Prostate gland (tissue), 2 donors: ENCODE measurements at regions not wholly inside any gene's neighbourhood (a gene's known extent, or its start where the extent isn't known, plus 50 kb on each side); places are given as distances from the start of the nearest gene placed in this dataset.

ENCODE experiments used
- DNase-seq: peaks from one replicate; pipeline ENCODE4 v3.0.0-alpha.2; 2019; ENCODE audit warnings: low spot score
- H3K27ac ChIP-seq, 2 donors: fragments of 200-600 bp; sonication (generic); 2 replicates each; pipeline ENCODE4 v1.5.1; 2017 to 2019
- H3K27me3 ChIP-seq: fragments of 200-600 bp; sonication (generic); replicated peaks from 2 replicates; pipeline ENCODE4 v1.5.1; 2019; ENCODE audit not compliant: insufficient read depth
- H3K36me3 ChIP-seq, 2 donors: fragments of 200-600 bp; sonication (generic); 1 replicate in 1 of 2; 2 replicates in 1 of 2; pipeline versions ENCODE4 v1.5.1 to v1.8.1; 2017 to 2019
- H3K4me1 ChIP-seq: fragments of 200-600 bp; sonication (generic); replicated peaks from 2 replicates; pipeline ENCODE4 v1.5.1; 2019
- H3K4me3 ChIP-seq, 2 donors: fragments of 200-600 bp; sonication (generic); 2 replicates each; pipeline ENCODE4 v1.5.1; 2017 to 2019
- H3K9me3 ChIP-seq: fragments of 200-600 bp; sonication (generic); 2 replicates; pipeline ENCODE4 v1.5.1; 2017
- POLR2A ChIP-seq: fragments of 450-650 bp; IDR thresholded peaks from one replicate; pipeline ENCODE4 v1.6.1; 2016; ENCODE audit warnings: antibody characterized with exemption, mild to moderate bottlenecking
- POLR2AphosphoS5 ChIP-seq: sonication (generic); formaldehyde crosslinking; IDR thresholded peaks from one replicate; pipeline ENCODE4 v1.6.1; 2017; ENCODE audit warnings: antibody characterized with exemption
- WGBS: methylation state at CpG from one replicate; pipeline ENCODE4 v1.1.5; 2018; 5-methylcytosine and 5-hydroxymethylcytosine counted together
- intact Hi-C: fragments of 100-400 bp; cut with DNase I; formaldehyde crosslinking; loops from one replicate; pipeline ENCODE4 v1.14.2; 2022
- TF ChIP-seq, protein P1 (sequence below), 4 experiments: fragments of 200-600 bp in 2 of 4; fragments of 450-650 bp in 2 of 4; sonication (generic) in 2 of 4; IDR thresholded peaks; 1 replicate in 3 of 4; 2 replicates in 1 of 4; pipeline ENCODE4 v1.5.1; 2016 to 2019; ENCODE audit warnings: antibody characterized with exemption in 4 of 4, mild to moderate bottlenecking in 2 of 4, moderate library complexity in 2 of 4

- intact Hi-C loops = no loop called here
- 43% methylated on average over 3 of the region's 3 CpGs for WGBS
Observed at GRCh38 chr14:51424041-51424440, 184.0 kb downstream of the TMX1 start.

GRCh38 chr14:51424561-51425251 lies 184.7 kb downstream of the TMX1 start:
- Histone ChIP-seq H3K36me3 (no peaks in the 10 kb centered on the region), H3K4me1 (no peaks in the 10 kb centered on the region), H3K27ac (no peak overlapping the region), H3K4me3 (no peak overlapping the region), H3K27me3 (no peaks in the 10 kb centered on the region), H3K9me3 (no peaks in the 10 kb centered on the region)
- 74% methylated on average over 5 of the region's 5 CpGs for WGBS
- no peak for DNase-seq
- intact Hi-C loops = no loop called here
- TF ChIP-seq, protein P1, sequence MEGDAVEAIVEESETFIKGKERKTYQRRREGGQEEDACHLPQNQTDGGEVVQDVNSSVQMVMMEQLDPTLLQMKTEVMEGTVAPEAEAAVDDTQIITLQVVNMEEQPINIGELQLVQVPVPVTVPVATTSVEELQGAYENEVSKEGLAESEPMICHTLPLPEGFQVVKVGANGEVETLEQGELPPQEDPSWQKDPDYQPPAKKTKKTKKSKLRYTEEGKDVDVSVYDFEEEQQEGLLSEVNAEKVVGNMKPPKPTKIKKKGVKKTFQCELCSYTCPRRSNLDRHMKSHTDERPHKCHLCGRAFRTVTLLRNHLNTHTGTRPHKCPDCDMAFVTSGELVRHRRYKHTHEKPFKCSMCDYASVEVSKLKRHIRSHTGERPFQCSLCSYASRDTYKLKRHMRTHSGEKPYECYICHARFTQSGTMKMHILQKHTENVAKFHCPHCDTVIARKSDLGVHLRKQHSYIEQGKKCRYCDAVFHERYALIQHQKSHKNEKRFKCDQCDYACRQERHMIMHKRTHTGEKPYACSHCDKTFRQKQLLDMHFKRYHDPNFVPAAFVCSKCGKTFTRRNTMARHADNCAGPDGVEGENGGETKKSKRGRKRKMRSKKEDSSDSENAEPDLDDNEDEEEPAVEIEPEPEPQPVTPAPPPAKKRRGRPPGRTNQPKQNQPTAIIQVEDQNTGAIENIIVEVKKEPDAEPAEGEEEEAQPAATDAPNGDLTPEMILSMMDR (IDR thresholded peaks at IDR 0.05) = no peak
- no peak for TF ChIP-seq POLR2AphosphoS5

More at GRCh38 chr14:51424041-51424440, 184.0 kb downstream of the TMX1 start:
- no peak for DNase-seq
- H3K36me3 ChIP-seq = no peaks in the 10 kb centered on the region
- no peaks in the 10 kb centered on the region for H3K9me3 ChIP-seq
- H3K4me1 ChIP-seq = no peaks in the 10 kb centered on the region
- H3K4me3 ChIP-seq = no peak overlapping the region
- H3K27ac ChIP-seq = no peak overlapping the region
- H3K27me3 ChIP-seq = no peaks in the 10 kb centered on the region
- TF ChIP-seq, protein P1 (IDR thresholded peaks at IDR 0.05) = no peak
- TF ChIP-seq POLR2A = no peak

DNA sequence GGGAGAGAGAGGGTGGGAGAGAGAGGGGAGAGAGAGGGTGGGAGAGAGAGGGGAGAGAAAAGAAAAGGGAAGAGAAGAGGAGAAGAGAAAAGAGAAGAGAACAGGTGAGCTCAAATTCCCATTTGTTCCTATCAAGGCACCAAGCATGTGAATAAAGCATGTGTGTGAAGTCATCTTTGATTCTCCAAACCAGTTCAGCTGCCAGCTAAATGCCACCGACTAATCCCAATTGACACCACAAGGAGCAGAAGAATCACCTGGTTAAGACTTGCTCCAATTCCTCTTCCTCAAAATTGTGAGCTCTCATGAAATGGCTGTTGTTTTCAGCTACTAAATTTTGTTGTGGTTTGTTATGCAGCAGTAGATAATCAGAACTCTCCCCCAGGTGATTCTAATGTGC lies 188.9 kb downstream of the TMX1 start:
- TF ChIP-seq POLR2A (no peak), POLR2AphosphoS5 (no peak)
- TF ChIP-seq, protein P1 (IDR thresholded peaks at IDR 0.05) = no peak

GRCh38 chr14:51430079-51430478 lies 190.0 kb downstream of the TMX1 start:
- Histone ChIP-seq H3K36me3 (no peaks in the 10 kb centered on the region), H3K27ac (no peak overlapping the region), H3K27me3 (no peaks in the 10 kb centered on the region), H3K4me3 (no peak overlapping the region), H3K9me3 (no peaks in the 10 kb centered on the region), H3K4me1 (no peaks in the 10 kb centered on the region)
- no peak for TF ChIP-seq POLR2AphosphoS5
- DNase-seq = no peak
- intact Hi-C loops = no loop called here
- 34% methylated on average over 4 of the region's 4 CpGs for WGBS

More for the DNA sequence above, 188.9 kb downstream of the TMX1 start:
- DNase-seq = no peak
- intact Hi-C loops = no loop called here
- H3K27me3 ChIP-seq = no peaks in the 10 kb centered on the region
- no peaks in the 10 kb centered on the region for H3K36me3 ChIP-seq
- H3K9me3 ChIP-seq = no peaks in the 10 kb centered on the region
- H3K4me3 ChIP-seq = no peak overlapping the region
- 78% methylated on average over 1 of the region's 1 CpG for WGBS
- H3K4me1 ChIP-seq = no peaks in the 10 kb centered on the region
- no peak overlapping the region for H3K27ac ChIP-seq

- intact Hi-C loops = no loop called here
- TF ChIP-seq POLR2AphosphoS5 (no peak), POLR2A (no peak)
- TF ChIP-seq, protein P1 (IDR thresholded peaks at IDR 0.05) = no peak
- H3K36me3 ChIP-seq = no peaks in the 10 kb centered on the region
- H3K4me3 ChIP-seq = no peak overlapping the region
- no peaks in the 10 kb centered on the region for H3K9me3 ChIP-seq
- H3K4me1 ChIP-seq = no peaks in the 10 kb centered on the region
- 46% methylated on average over 3 of the region's 3 CpGs for WGBS
- no peak for DNase-seq
- H3K27me3 ChIP-seq = no peaks in the 10 kb centered on the region
- no peak overlapping the region for H3K27ac ChIP-seq
Observed at GRCh38 chr14:51430633-51431032, 190.6 kb downstream of the TMX1 start.
